Vagina (tissue), 2 donors: ENCODE measurements at regions not wholly inside any gene's neighbourhood (a gene's known extent, or its start where the extent isn't known, plus 50 kb on each side); places are given as distances from the start of the nearest gene placed in this dataset.

ENCODE experiments used
- CTCF ChIP-seq, 3 experiments: fragments of 450-650 bp in 2 of 3; fragments of 200-600 bp in 1 of 3; sonication (generic) in 1 of 3; IDR thresholded peaks; one replicate each; pipeline ENCODE4 v1.5.1; 2017 to 2019; ENCODE audit warnings: antibody characterized with exemption in 3 of 3, mild to moderate bottlenecking in 2 of 3, moderate library complexity in 2 of 3
- POLR2A ChIP-seq, 2 donors: fragments of 450-650 bp; IDR thresholded peaks; one replicate each; pipeline ENCODE4 v1.6.1; 2017; ENCODE audit warnings: antibody characterized with exemption in 2 of 2, mild to moderate bottlenecking in 2 of 2, moderate library complexity in 2 of 2
- POLR2AphosphoS5 ChIP-seq, 2 donors: sonication (generic); formaldehyde crosslinking; IDR thresholded peaks; one replicate each; pipeline ENCODE4 v1.9.0; 2017; ENCODE audit warnings: antibody characterized with exemption in 2 of 2, mild to moderate bottlenecking in 2 of 2, low read depth in 1 of 2; ENCODE audit not compliant: insufficient read depth in 1 of 2

- no peak for TF ChIP-seq POLR2A (IDR thresholded peaks at IDR 0.05)
- TF ChIP-seq CTCF (IDR thresholded peaks at IDR 0.05): no peak
- no peak for TF ChIP-seq POLR2AphosphoS5 (IDR thresholded peaks at IDR 0.05; ENCODE audit: insufficient read depth in 1 of 2, low read depth in 1 of 2)
These were observed 92.0 kb upstream of the SLC6A11 start for GRCh38 chr3:10723991-10724390.
